IMR-90 (cell line): ENCODE measurements at regions not wholly inside any gene's neighbourhood (a gene's known extent, or its start where the extent isn't known, plus 50 kb on each side); places are given as distances from the start of the nearest gene placed in this dataset.

Experiments
- ATAC-seq: fragments of 200-7000 bp; cut with Tn5 transposase; 2 replicates; pipeline ENCODE4 v1.9.1; 2020; ENCODE audit warnings: low read depth, mild to moderate bottlenecking, moderate library complexity
- BruUV-seq: library from RNA; stranded (reverse); fragments of 400-500 nt; replicated peaks from 2 replicates; lab custom pipeline; 2021; lab: Mats Ljungman, UMichigan
- CTCF ChIA-PET: fragments of 300-600 bp; formaldehyde crosslinking; extraction: SDS; loops from one replicate; lab custom pipeline; 2021; ENCODE audit warnings: antibody characterized with exemption; lab: Yijun Ruan, JAX
- POLR2A ChIA-PET: fragments of 300-600 bp; sonication (Branson Sonifier 250); formaldehyde crosslinking; loops from one replicate; lab custom pipeline; 2022; ENCODE audit warnings: antibody characterized with exemption; ENCODE audit not compliant: unreplicated experiment; lab: Charles Lee
- DNase-seq: peaks from one replicate; pipeline ENCODE4 v3.0.0; 2013
- H2AFZ ChIP-seq: replicated peaks from 2 replicates; pipeline ENCODE3; 2013; ENCODE audit warnings: low read length, mild to moderate bottlenecking; ENCODE audit not compliant: poor library complexity
- H2AK5ac ChIP-seq: 2 replicates; pipeline ENCODE4 v1.6.1; 2013; ENCODE audit warnings: low read depth, low read length, inconsistent platforms
- H2AK9ac ChIP-seq: replicated peaks from 2 replicates; pipeline ENCODE3; 2013; ENCODE audit warnings: mild to moderate bottlenecking, low read depth, low read length, moderate library complexity; ENCODE audit not compliant: poor library complexity
- H2BK120ac ChIP-seq: 2 replicates; pipeline ENCODE4 v1.6.1; 2013; ENCODE audit warnings: low read depth, low read length, inconsistent platforms
- H2BK15ac ChIP-seq: 3 replicates; pipeline ENCODE4 v1.6.1; 2013; ENCODE audit warnings: low read depth, low read length, inconsistent platforms
- H2BK20ac ChIP-seq: 2 replicates; pipeline ENCODE4 v1.6.1; 2013; ENCODE audit warnings: low read depth, mild to moderate bottlenecking, inconsistent platforms, low read length, moderate library complexity
- H2BK5ac ChIP-seq: 2 replicates; pipeline ENCODE4 v1.6.1; 2013; ENCODE audit warnings: mild to moderate bottlenecking, low read depth, low read length, inconsistent platforms; ENCODE audit not compliant: poor library complexity, severe bottlenecking
- H3K14ac ChIP-seq: replicated peaks from 2 replicates; pipeline ENCODE4 v1.6.1; 2013; ENCODE audit warnings: low read depth, low read length, inconsistent platforms
- H3K18ac ChIP-seq: 2 replicates; pipeline ENCODE4 v1.6.1; 2013; ENCODE audit warnings: low read depth, low read length, control low read depth
- H3K23ac ChIP-seq: 2 replicates; pipeline ENCODE4 v1.6.1; 2013; ENCODE audit warnings: low read depth, low read length, inconsistent platforms
- H3K27ac ChIP-seq: 2 replicates; pipeline ENCODE4 v1.5.1; 2013; ENCODE audit warnings: mild to moderate bottlenecking, control low read depth, low read length; ENCODE audit not compliant: insufficient read depth
- H3K27me3 ChIP-seq: 2 replicates; pipeline ENCODE4 v1.6.1; 2013; ENCODE audit warnings: low read length; ENCODE audit not compliant: control insufficient read depth, insufficient read depth
- H3K36me3 ChIP-seq: 2 replicates; pipeline ENCODE4 v1.6.1; 2013; ENCODE audit warnings: low read length, mixed read lengths; ENCODE audit not compliant: control insufficient read depth, insufficient read depth
- H3K4ac ChIP-seq: 2 replicates; pipeline ENCODE4 v1.6.1; 2013; ENCODE audit warnings: low read depth, low read length, inconsistent platforms
- H3K4me1 ChIP-seq: 2 replicates; pipeline ENCODE4 v1.6.1; 2013; ENCODE audit warnings: low read length, mixed read lengths; ENCODE audit not compliant: control insufficient read depth, insufficient read depth
- H3K4me2 ChIP-seq: 2 replicates; pipeline ENCODE4 v1.6.1; 2013; ENCODE audit warnings: low read depth, mild to moderate bottlenecking, control low read depth, low read length, moderate library complexity
- H3K4me3 ChIP-seq: 2 replicates; pipeline ENCODE4 v1.5.1; 2013; ENCODE audit warnings: low read depth, mild to moderate bottlenecking, control low read depth, low read length, moderate library complexity; ENCODE audit not compliant: insufficient read depth
- H3K56ac ChIP-seq: 2 replicates; pipeline ENCODE4 v1.6.1; 2013; ENCODE audit warnings: low read length, inconsistent platforms; ENCODE audit not compliant: insufficient read depth; ENCODE audit errors: extremely low read depth
- H3K79me1 ChIP-seq, 2 experiments: 2 replicates each; pipeline ENCODE4 v1.6.1; 2013; ENCODE audit warnings: low read length in 2 of 2, inconsistent platforms in 1 of 2, low read depth in 1 of 2
- H3K9ac ChIP-seq: 2 replicates; pipeline ENCODE4 v1.6.1; 2013; ENCODE audit warnings: low read depth, low read length, control low read depth
- H3K9me1 ChIP-seq: 2 replicates; pipeline ENCODE4 v1.6.1; 2013; ENCODE audit warnings: low read length, inconsistent platforms; ENCODE audit not compliant: insufficient read depth
- H3K9me3 ChIP-seq: 2 replicates; pipeline ENCODE4 v1.6.1; 2013; ENCODE audit warnings: low read length; ENCODE audit not compliant: control insufficient read depth, insufficient read depth
- H4K20me1 ChIP-seq: 2 replicates; pipeline ENCODE4 v1.6.1; 2013; ENCODE audit warnings: low read length, inconsistent platforms; ENCODE audit not compliant: insufficient read depth
- H4K5ac ChIP-seq: 2 replicates; pipeline ENCODE4 v1.6.1; 2013; ENCODE audit warnings: mild to moderate bottlenecking, low read depth, low read length, control low read depth
- H4K8ac ChIP-seq, 2 experiments: 2 replicates each; pipeline ENCODE4 v1.6.1; 2013; ENCODE audit warnings: low read depth in 2 of 2, low read length in 2 of 2, control low read depth in 1 of 2, inconsistent platforms in 1 of 2
- H4K91ac ChIP-seq: 2 replicates; pipeline ENCODE4 v1.6.1; 2013; ENCODE audit warnings: low read depth, low read length, inconsistent platforms; ENCODE audit not compliant: insufficient read depth
- BHLHE40 ChIP-seq: fragments of 150-350 bp; IDR thresholded peaks from 2 replicates; pipeline ENCODE4 v1.6.1; 2016; ENCODE audit warnings: mild to moderate bottlenecking, low read depth, low read length
- CEBPB ChIP-seq: IDR thresholded peaks from 2 replicates; pipeline ENCODE4 v1.6.1; 2012; ENCODE audit warnings: low read depth, low read length, improper control_type of control experiment
- CHD1 ChIP-seq: IDR thresholded peaks from 2 replicates; pipeline ENCODE4 v1.6.1; 2012; ENCODE audit warnings: low read depth, low read length, improper control_type of control experiment
- MAFK ChIP-seq: IDR thresholded peaks from 2 replicates; pipeline ENCODE4 v1.6.1; 2012; ENCODE audit warnings: low read depth, low read length, improper control_type of control experiment
- NFE2L2 ChIP-seq: fragments of 150-350 bp; IDR thresholded peaks from 2 replicates; pipeline ENCODE4 v1.6.1; 2016; ENCODE audit warnings: low read depth, mild to moderate bottlenecking, low read length
- RAD21 ChIP-seq: IDR thresholded peaks from 2 replicates; pipeline ENCODE4 v1.6.1; 2012; ENCODE audit warnings: low read length, improper control_type of control experiment
- WGBS, 2 experiments: methylation state at CpG; one replicate each; pipeline versions ENCODE4 v1.1.5 to v1.1.7; 2013; ENCODE audit warnings: missing lambda C conversion rate in 2 of 2; ENCODE audit not compliant: insufficient read length in 1 of 2; ENCODE audit errors: extremely low coverage in 2 of 2; 5-methylcytosine and 5-hydroxymethylcytosine counted together
- dilution Hi-C: fragments of 300-500 bp; cut with HindIII; formaldehyde crosslinking; loops from one replicate; pipeline ENCODE4 v1.14.3; 2018; ENCODE audit warnings: low sequenced_read_pairs; ENCODE audit not compliant: unreplicated experiment
- in situ Hi-C: fragments of 300-500 bp; cut with MboI; formaldehyde crosslinking; loops from 3 replicates; pipeline ENCODE4 v1.14.3; 2019; ENCODE audit warnings: low sequenced_read_pairs, inconsistent platforms, mixed read lengths
- intact Hi-C: fragments of 100-400 bp; cut with micrococcal nuclease; formaldehyde crosslinking; loops from 2 replicates; pipeline ENCODE4 v1.10.0; 2022
- TF ChIP-seq, protein P1 (sequence below): fragments of 150-350 bp; IDR thresholded peaks from 2 replicates; pipeline ENCODE4 v1.6.1; 2016; ENCODE audit warnings: low read depth, mild to moderate bottlenecking, low read length, moderate library complexity, borderline replicate concordance
- TF ChIP-seq, protein P2 (sequence below): conservative IDR thresholded peaks from 2 replicates; pipeline ENCODE4 v1.5.1; 2012; ENCODE audit warnings: mild to moderate bottlenecking, low read depth, low read length, improper control_type of control experiment

DNA sequence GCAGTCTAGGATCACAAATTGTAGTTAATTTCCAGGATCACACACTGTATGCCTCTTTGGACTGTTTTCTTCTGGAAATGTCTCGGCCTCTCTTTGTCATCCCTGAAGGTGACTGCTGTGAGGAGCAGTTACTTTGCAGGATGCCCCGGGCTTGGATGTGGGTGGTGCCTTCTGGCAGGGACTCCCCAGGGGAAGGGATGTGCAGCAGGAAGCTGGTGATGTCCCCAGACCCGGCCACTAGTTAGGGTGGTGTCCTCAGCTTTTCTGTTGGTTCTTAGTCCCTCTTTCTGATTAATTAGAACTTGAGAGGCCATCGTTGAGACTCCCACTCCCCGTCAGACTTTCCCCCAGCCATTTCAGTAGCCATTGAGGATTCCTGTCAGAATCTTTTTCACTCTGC is 286.6 kb upstream of the HDAC4 start:
- Histone ChIP-seq H3K18ac (no peak overlapping the region), H3K4ac (no peak overlapping the region), H2AK9ac (no peak overlapping the region), H3K4me1 (no peaks in the 10 kb centered on the region), H3K9me1 (no peaks in the 10 kb centered on the region), H3K4me3 (no peak overlapping the region), H3K27ac (no peak overlapping the region), H2BK5ac (no peak overlapping the region), H3K36me3 (no peaks in the 10 kb centered on the region), H3K56ac (no peak overlapping the region), H4K91ac (no peak overlapping the region), H2BK120ac (no peak overlapping the region), H2BK20ac (no peak overlapping the region), H3K9ac (no peak overlapping the region), H4K5ac (no peak overlapping the region), H3K27me3 (no peaks in the 10 kb centered on the region), H4K20me1 (no peaks in the 10 kb centered on the region), H3K9me3 (peaks cover 8% of the 10 kb centered on the region), H3K79me1 (no peaks in the 10 kb centered on the region), H3K14ac (no peak overlapping the region), H4K8ac (no peak overlapping the region), H3K4me2 (no peak overlapping the region), H2AFZ (no peak overlapping the region), H2BK15ac (no peak overlapping the region), H2AK5ac (no peak overlapping the region), H3K23ac (no peak overlapping the region)
- no TSS peak for BruUV-seq
- dilution Hi-C loops, result no loop called here
- in situ Hi-C loops, result no loop called here
- POLR2A ChIA-PET, result no interaction called here
- intact Hi-C loops, result no loop called here
- ATAC-seq, result no peak
- no CpG with 5 or more reads among the region's 5 CpGs for WGBS, 2 experiments
- TF ChIP-seq BHLHE40 (no peak), NFE2L2 (no peak), MAFK (no peak), CHD1 (no peak), RAD21 (no peak), CEBPB (no peak)
- TF ChIP-seq, protein P1, sequence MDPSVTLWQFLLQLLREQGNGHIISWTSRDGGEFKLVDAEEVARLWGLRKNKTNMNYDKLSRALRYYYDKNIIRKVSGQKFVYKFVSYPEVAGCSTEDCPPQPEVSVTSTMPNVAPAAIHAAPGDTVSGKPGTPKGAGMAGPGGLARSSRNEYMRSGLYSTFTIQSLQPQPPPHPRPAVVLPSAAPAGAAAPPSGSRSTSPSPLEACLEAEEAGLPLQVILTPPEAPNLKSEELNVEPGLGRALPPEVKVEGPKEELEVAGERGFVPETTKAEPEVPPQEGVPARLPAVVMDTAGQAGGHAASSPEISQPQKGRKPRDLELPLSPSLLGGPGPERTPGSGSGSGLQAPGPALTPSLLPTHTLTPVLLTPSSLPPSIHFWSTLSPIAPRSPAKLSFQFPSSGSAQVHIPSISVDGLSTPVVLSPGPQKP, result no peak
- TF ChIP-seq, protein P2, sequence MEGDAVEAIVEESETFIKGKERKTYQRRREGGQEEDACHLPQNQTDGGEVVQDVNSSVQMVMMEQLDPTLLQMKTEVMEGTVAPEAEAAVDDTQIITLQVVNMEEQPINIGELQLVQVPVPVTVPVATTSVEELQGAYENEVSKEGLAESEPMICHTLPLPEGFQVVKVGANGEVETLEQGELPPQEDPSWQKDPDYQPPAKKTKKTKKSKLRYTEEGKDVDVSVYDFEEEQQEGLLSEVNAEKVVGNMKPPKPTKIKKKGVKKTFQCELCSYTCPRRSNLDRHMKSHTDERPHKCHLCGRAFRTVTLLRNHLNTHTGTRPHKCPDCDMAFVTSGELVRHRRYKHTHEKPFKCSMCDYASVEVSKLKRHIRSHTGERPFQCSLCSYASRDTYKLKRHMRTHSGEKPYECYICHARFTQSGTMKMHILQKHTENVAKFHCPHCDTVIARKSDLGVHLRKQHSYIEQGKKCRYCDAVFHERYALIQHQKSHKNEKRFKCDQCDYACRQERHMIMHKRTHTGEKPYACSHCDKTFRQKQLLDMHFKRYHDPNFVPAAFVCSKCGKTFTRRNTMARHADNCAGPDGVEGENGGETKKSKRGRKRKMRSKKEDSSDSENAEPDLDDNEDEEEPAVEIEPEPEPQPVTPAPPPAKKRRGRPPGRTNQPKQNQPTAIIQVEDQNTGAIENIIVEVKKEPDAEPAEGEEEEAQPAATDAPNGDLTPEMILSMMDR, result no peak
- CTCF ChIA-PET, result no interaction called here
- no peak for DNase-seq
